ENCODE measurements at regions not wholly inside any gene's neighbourhood (a gene's known extent, or its start where the extent isn't known, plus 50 kb on each side); places are given as distances from the start of the nearest gene placed in this dataset.

DNA sequence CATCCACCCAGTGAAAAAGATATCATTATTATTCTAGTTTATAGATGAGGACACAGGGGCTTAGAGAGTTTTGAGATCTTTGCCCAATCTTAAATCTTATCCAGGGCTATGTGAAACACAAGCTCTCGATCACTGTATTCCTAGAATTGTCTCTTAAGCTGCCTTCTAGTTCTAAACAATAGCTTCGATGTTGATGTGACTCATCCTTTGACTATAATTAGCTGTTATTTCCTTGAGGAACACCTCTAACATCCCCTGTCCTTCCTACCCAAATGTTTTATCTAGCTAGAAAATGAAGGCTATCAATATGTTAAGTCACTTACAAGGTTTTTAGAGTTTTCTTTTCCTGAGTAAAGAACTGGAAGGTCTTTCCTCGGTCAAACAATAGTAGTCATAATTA, 83.1 kb upstream of the STAC start:
- ChIA-PET CTCF (interaction anchor here (1.0 to 1.4 kb wide), 2 partner anchors 35 to 243 kb away, joined by 3 read pairs; no protein-coding TSS in a partner anchor), POLR2A (no interaction called here)
- Histone ChIP-seq H3K4me3 (ENCODE audit: low read depth, low read length) (no peak overlapping the region), H3K36me3 (ENCODE audit: control insufficient read depth, insufficient read depth, low read length) (no peaks in the 10 kb centered on the region), H3K27me3 (ENCODE audit: control insufficient read depth, insufficient read depth, low read length) (no peaks in the 10 kb centered on the region)
- DNase-seq (ENCODE audit: low read depth) = no peak
- TF ChIP-seq, protein P1, sequence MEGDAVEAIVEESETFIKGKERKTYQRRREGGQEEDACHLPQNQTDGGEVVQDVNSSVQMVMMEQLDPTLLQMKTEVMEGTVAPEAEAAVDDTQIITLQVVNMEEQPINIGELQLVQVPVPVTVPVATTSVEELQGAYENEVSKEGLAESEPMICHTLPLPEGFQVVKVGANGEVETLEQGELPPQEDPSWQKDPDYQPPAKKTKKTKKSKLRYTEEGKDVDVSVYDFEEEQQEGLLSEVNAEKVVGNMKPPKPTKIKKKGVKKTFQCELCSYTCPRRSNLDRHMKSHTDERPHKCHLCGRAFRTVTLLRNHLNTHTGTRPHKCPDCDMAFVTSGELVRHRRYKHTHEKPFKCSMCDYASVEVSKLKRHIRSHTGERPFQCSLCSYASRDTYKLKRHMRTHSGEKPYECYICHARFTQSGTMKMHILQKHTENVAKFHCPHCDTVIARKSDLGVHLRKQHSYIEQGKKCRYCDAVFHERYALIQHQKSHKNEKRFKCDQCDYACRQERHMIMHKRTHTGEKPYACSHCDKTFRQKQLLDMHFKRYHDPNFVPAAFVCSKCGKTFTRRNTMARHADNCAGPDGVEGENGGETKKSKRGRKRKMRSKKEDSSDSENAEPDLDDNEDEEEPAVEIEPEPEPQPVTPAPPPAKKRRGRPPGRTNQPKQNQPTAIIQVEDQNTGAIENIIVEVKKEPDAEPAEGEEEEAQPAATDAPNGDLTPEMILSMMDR (IDR thresholded peaks at IDR 0.05; ENCODE audit: insufficient read depth, low read depth, low read length) = no peak

DNA sequence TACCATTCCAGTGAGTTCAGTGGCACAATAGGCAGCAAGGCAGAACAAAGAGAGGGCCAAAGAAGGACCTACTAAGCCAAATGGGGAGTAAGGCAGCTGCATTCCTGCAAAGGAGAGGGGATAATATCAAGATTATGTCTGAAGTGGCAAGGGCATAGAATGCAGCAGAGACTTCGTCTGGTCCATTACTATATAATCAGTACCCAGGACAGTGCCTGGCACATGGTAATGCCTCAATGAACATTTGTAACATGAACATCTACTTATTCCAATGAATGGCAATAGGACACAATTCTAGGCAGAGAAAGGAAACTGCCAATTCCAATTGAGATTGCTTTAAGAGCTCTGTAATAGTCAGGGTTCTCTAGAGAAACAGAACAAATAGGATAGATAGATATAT, 82.1 kb upstream of the STAC start:
- no peaks in the 10 kb centered on the region for H3K27me3 ChIP-seq (ENCODE audit: control insufficient read depth, insufficient read depth, low read length)
- H3K4me3 ChIP-seq (ENCODE audit: low read depth, low read length) = no peak overlapping the region
- TF ChIP-seq, protein P1 (IDR thresholded peaks at IDR 0.05; ENCODE audit: insufficient read depth, low read depth, low read length) = no peak
- CTCF ChIA-PET = interaction anchor here (1.4 kb wide), 1 partner anchor 242 kb away, joined by 3 read pairs; no protein-coding TSS in a partner anchor
- POLR2A ChIA-PET = no interaction called here
- no peaks in the 10 kb centered on the region for H3K36me3 ChIP-seq (ENCODE audit: control insufficient read depth, insufficient read depth, low read length)
- DNase-seq (ENCODE audit: low read depth) = no peak

DNA sequence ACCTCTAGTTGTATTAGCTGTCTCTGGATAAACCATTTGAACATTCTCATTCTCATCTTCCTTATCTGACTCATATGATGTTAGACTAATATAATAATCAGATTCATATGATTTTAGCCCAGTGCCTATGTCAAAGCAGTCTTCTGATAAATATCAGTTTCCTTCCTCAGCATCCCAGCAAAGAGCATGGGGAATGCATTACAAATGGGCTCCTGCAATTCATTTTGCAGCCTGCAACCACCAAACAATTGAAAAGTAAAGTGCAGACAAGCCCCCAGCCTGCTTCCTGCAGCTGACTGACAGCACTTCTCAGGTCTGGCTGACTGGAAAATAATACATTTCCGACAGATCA, 78.2 kb upstream of the STAC start:
- no peak for DNase-seq (ENCODE audit: low read depth)
- Histone ChIP-seq H3K36me3 (ENCODE audit: control insufficient read depth, insufficient read depth, low read length) (no peaks in the 10 kb centered on the region), H3K27me3 (ENCODE audit: control insufficient read depth, insufficient read depth, low read length) (no peaks in the 10 kb centered on the region), H3K4me3 (ENCODE audit: low read depth, low read length) (no peak overlapping the region)
- TF ChIP-seq, protein P1 (IDR thresholded peaks at IDR 0.05; ENCODE audit: insufficient read depth, low read depth, low read length) = no peak
- ChIA-PET POLR2A (no interaction called here), CTCF (no interaction called here)

DNA sequence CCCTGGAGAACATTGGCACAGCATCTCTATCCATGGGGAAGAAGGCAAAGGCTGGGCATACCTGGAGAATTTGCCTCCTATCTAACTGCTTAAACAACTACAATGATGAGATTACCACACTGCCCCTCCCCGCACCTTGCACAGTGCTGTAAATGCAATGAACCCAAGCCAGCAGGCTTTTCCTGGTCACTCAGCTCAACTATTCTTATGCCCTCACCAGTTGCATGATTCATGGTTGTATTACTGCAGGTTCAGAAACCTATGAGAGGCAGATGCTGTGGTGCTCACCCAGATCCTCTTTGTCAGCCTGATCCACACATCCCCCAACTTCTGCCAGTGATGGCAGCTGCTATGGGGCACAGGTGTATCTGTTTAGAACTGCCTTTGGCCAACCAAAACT, 77.7 kb upstream of the STAC start:
- DNase-seq (ENCODE audit: low read depth) = no peak
- H3K27me3 ChIP-seq (ENCODE audit: control insufficient read depth, insufficient read depth, low read length) = no peaks in the 10 kb centered on the region
- ChIA-PET POLR2A (no interaction called here), CTCF (no interaction called here)
- no peaks in the 10 kb centered on the region for H3K36me3 ChIP-seq (ENCODE audit: control insufficient read depth, insufficient read depth, low read length)
- TF ChIP-seq, protein P1 (IDR thresholded peaks at IDR 0.05; ENCODE audit: insufficient read depth, low read depth, low read length) = no peak
- H3K4me3 ChIP-seq (ENCODE audit: low read depth, low read length) = no peak overlapping the region

DNA sequence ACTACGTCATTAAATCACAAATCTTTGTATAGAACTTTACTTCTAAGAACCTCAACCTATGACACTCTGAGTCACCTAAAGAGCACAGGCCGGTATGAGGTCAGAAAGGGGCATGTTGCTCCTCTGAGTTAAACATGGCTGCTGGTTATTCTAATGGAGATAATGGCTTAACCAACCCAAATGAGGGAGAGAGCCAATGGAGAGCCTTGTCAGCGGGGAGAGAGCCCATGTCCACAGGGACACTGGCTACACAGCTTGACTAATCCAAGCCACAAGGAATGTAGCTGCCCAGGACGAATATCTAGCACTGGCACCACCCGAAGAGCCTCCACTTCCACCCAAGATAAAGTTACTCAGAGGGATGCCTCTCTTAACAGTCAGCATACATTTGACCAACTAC, 77.0 kb upstream of the STAC start:
- no peak for DNase-seq (ENCODE audit: low read depth)
- CTCF ChIA-PET = interaction anchor here (0.6 kb wide), 1 partner anchor 29 kb away, joined by 3 read pairs; no protein-coding TSS in a partner anchor
- TF ChIP-seq, protein P1 (IDR thresholded peaks at IDR 0.05; ENCODE audit: insufficient read depth, low read depth, low read length) = no peak

More for the DNA sequence above, 77.0 kb upstream of the STAC start:
- no peaks in the 10 kb centered on the region for H3K27me3 ChIP-seq (ENCODE audit: control insufficient read depth, insufficient read depth, low read length)
- H3K4me3 ChIP-seq (ENCODE audit: low read depth, low read length) = no peak overlapping the region
- H3K36me3 ChIP-seq (ENCODE audit: control insufficient read depth, insufficient read depth, low read length) = no peaks in the 10 kb centered on the region
- POLR2A ChIA-PET = no interaction called here
